ENCODE measurements at regions not wholly inside any gene's neighbourhood (a gene's known extent, or its start where the extent isn't known, plus 50 kb on each side); places are given as distances from the start of the nearest gene placed in this dataset.
"Not testable (repeated sequence)": the region's sequence is repeated elsewhere in the genome, so short reads cannot be mapped to it uniquely, and the experiment has no call there.

DNA sequence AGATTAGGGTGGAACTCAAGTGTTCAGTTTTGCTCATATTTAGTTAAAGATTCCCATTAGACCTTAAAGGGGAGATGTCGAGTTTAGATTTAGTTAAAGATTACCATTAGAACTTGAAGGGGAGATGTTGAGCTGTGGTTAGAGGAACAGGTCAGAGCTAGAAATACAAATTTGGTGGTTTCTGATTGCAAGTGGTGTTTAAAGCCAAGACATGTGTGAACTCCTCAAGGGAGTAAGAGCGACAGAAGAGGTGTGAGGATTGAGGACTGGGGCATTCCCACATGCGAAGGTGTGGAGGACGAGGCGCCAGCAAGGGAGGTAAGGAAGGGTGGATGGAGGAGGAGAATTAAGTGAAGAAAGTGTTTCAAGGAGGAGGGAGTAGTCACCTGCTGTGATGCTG, 168.6 kb downstream of the IER5 start:
- DNase-seq (ENCODE audit: low read depth, low spot score), result no peak

GRCh38 chr1:181259026-181259745, 170.7 kb downstream of the IER5 start:
- no peak for DNase-seq (ENCODE audit: low read depth, low spot score)

DNA sequence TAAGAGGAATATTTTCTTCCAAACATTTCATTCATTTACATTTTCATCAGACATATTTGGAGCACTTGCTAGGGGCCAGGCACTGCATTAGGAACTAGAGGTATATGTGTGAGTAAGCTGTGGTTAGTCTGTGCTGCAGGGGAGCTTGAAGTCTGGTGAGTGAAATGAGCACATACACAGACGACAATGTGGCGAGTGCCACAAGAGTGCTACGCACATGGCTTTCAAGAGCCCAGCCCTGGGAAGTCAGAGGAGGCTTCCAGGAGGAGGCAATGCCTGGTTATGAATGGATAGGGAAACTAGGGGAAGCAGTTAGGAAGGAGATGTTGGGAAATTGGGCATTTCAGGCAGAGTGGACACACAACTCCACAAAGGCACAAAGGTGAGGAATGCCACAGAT, 171.8 kb downstream of the IER5 start:
- DNase-seq (ENCODE audit: low read depth, low spot score), result no peak

DNA sequence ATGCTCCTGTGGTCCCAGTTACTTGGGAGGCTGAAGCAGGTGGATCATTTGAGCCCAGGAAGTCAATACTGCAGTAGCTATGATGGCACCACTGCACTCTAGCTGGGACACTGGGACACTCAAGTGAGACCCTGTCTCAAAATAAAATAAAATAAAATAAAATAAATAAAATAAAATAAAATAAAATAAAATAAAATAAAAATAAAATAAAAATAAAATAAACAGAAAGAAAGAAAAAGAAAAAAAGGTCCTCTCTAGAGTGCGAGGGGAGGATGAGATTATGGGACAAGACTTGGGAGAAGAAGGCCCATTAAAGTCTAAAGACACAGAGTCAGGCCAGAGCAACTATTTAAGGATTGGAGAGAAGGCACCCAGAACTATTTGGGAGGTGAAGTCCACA, 172.5 kb downstream of the IER5 start:
- DNase-seq (ENCODE audit: low read depth, low spot score), result no peak

DNA sequence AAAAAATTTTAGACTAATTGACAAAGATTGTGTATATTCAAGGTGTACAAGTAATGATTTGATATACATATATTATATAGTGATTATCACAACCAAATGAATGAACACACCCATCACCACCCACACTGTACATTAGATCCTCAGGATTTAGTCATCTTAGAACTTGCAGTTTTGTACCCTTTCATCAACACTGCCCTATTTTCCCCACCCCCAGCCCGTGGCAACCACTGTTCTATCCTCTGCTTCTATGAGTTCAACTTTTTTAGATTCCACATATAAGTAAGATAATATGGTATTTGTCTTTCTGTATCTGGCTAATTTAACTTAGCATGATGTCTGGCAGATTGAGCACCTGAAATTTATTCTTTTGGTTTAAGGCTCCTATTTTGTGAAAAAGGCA, 173.6 kb downstream of the IER5 start:
- no peak for DNase-seq (ENCODE audit: low read depth, low spot score)

DNA sequence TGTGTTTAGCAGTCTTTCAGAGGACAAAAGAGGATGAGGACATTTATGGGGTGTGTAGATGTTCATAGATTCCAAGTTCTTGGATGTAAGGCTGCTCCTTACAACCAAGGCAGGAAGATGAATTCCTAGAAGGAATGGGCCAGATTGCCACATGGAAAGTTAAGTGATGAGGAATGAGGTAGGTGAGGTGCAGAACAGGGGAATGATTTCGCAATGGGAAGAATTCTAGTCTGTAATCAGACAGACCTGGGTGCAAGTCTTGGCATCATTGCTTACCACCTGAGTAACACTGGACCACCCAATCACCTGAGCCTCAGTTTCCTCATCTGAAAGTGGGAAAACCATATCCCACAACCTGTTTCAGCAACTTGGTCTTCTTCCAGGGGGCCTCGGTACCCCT, 174.9 kb downstream of the IER5 start:
- no peak for DNase-seq (ENCODE audit: low read depth, low spot score)

GRCh38 chr1:181264821-181265220, 176.3 kb downstream of the IER5 start:
- DNase-seq (ENCODE audit: low read depth, low spot score), result no peak

- no peak for DNase-seq (ENCODE audit: low read depth, low spot score)
Observed at GRCh38 chr1:181284978-181285377, 196.5 kb downstream of the IER5 start.

GRCh38 chr1:181295217-181295616, 188.1 kb upstream of the CACNA1E start:
- DNase-seq (ENCODE audit: low read depth, low spot score), result no peak

DNA sequence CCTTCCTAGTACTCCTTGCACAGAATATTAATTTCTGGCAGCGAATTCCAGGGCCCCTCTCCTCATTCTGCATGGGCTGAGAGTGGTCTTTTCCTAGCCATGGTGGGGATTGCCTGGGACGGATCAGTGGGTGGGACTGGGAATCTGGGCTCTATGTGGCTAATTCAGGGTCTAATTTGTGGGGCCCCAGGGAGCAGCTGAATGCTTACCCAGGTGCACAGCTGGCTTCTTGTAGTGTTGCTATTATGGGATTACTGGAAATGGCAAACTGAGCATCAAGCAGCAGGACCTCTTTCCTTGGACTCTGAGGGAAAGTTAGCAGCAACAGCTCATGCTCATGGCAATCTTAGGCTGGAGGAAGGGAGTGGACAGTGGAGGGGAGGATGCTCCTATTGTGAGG, 187.1 kb upstream of the CACNA1E start:
- no peak for DNase-seq (ENCODE audit: low read depth, low spot score)

- DNase-seq (ENCODE audit: low read depth, low spot score), result no peak
Observed at GRCh38 chr1:181308098-181308497, 175.2 kb upstream of the CACNA1E start.

GRCh38 chr1:181310560-181310959, 172.8 kb upstream of the CACNA1E start:
- DNase-seq (ENCODE audit: low read depth, low spot score), result no peak

GRCh38 chr1:181312946-181313345, 170.4 kb upstream of the CACNA1E start:
- DNase-seq (ENCODE audit: low read depth, low spot score), result no peak

DNA sequence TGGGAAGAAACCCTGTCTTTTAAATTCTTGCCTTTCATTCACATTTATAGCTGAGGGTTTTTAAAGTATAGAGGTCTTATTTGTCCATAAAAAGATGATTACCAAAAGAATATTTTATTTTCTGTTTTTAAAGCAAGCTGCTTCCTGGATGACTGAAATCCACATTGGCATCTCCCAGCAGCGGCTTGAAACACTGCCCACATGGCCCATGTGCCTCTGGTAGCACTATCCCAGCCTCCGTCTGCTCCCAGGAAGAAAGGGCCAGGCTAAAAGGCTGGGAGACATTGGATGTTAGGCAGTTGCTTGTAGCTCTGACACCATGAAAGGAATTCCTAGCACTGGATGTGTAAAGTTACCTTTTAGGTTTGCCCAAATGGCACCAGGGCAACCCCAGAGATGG, 169.9 kb upstream of the CACNA1E start:
- DNase-seq (ENCODE audit: low read depth, low spot score), result no peak

GRCh38 chr1:181314010-181314409, 169.3 kb upstream of the CACNA1E start:
- no peak for DNase-seq (ENCODE audit: low read depth, low spot score)

DNA sequence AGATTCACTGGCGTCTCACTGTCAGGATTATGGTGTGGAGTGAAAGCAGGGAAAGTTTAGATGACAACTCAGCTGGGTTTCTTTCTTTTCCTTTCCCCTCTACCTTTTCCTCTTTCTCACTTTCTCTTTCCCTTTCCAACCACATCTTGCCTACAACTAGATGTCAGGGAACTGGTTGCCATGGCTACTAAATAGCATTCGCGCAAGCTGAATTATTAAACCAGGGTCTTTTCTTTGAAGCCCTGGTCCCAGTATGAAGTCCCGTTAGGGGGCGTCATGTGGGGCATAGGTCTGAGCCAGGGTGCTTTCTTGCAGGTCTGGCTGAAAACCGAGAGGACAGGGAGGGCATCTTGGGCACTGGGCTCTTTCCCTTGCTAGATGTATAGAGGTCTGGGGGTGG, 168.4 kb upstream of the CACNA1E start:
- no peak for DNase-seq (ENCODE audit: low read depth, low spot score)

DNA sequence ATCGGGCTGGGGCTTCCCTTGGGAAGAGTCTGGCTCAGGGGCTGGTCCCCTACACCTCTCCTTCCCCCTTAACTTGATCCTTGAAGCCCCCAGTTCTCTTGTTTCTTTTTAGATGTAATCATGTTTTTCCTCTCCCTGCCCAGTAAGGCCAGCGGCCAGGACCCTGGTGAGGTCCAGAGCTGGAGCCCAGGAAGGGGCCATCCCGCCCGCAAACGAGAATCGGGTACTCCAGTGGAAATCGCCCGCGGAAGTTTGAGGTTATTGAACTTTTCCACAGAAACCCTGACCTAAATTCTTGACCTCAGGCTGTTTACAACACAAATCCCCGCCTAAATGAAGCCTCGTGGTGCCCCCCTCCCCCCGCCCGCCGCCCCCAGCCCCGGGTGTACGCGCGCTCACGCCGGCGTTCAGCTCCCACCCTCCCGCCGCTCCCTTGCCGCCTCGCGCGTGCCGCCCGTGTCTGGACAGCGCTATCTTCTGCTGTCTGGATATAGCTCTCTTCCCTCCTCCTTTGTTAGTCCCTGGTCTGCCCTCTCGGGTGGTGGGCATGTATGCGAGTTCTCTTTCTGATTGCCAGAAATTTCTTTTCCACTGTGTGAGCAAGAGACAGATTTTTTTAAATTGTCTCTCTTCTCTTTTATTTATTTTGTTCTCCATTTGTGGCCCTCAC, 165.9 kb upstream of the CACNA1E start:
- no peak for DNase-seq (ENCODE audit: low read depth, low spot score)

GRCh38 chr1:181318022-181318857, 165.1 kb upstream of the CACNA1E start:
- no peak for DNase-seq (ENCODE audit: low read depth, low spot score)

GRCh38 chr1:181318858-181319235, 164.5 kb upstream of the CACNA1E start:
- no peak for DNase-seq (ENCODE audit: low read depth, low spot score)

DNA sequence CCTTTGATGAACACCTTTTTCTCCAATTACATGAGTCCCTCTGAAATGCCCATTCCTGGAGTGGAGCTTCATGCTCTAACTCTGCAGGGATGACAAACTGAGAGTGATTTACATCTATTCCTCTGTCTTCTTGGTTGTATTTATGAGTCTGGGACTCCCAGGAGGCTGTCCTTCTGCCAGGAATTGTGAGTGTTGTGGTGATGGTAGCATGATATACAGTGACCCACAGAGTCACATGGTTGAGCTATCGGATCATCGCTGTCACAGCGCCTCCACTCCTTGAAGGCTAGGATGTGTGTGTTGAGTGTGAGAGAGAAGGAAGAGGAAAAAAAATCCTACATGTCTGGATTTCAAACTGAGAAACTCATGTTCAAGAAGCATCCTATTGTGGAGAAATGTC, 163.4 kb upstream of the CACNA1E start:
- DNase-seq (ENCODE audit: low read depth, low spot score), result no peak

- no peak for DNase-seq (ENCODE audit: low read depth, low spot score)
Observed at GRCh38 chr1:181324797-181325616, 158.3 kb upstream of the CACNA1E start.

- not testable (repeated sequence) for DNase-seq (ENCODE audit: low read depth, low spot score)
Observed at GRCh38 chr1:181325765-181326164, 157.6 kb upstream of the CACNA1E start.

All from smooth muscle cell of the brain vasculature (primary cell).